Dendritic cell treated with granulocyte-macrophage colony-stimulating factor and Interleukin-4, amounts not matched to agents 40 ng/mL and 50 ng/mL, for 4 days (primary cell): ENCODE measurements at regions not wholly inside any gene's neighbourhood (a gene's known extent, or its start where the extent isn't known, plus 50 kb on each side); places are given as distances from the start of the nearest gene placed in this dataset.

Source experiments
- H3K27ac Mint-ChIP-seq: one replicate; pipeline ENCODE4 v1.8.0; 2022; ENCODE audit warnings: mild to moderate bottlenecking, mixed read lengths
- H3K27me3 Mint-ChIP-seq: one replicate; pipeline ENCODE4 v1.8.0; 2022; ENCODE audit warnings: mild to moderate bottlenecking, mixed read lengths
- H3K36me3 Mint-ChIP-seq: one replicate; pipeline ENCODE4 v1.8.0; 2022; ENCODE audit warnings: low read depth, mixed read lengths
- H3K4me1 Mint-ChIP-seq: one replicate; pipeline ENCODE4 v1.8.0; 2022; ENCODE audit warnings: low read depth, mixed read lengths
- H3K4me3 Mint-ChIP-seq: one replicate; pipeline ENCODE4 v1.8.0; 2022; ENCODE audit warnings: mild to moderate bottlenecking, moderate library complexity, mixed read lengths
- H3K9me3 Mint-ChIP-seq: one replicate; pipeline ENCODE4 v1.8.0; 2022; ENCODE audit warnings: mixed read lengths
- intact Hi-C: fragments of 100-400 bp; cut with micrococcal nuclease; formaldehyde crosslinking; loops from one replicate; pipeline ENCODE4 v1.15.0; 2022

DNA sequence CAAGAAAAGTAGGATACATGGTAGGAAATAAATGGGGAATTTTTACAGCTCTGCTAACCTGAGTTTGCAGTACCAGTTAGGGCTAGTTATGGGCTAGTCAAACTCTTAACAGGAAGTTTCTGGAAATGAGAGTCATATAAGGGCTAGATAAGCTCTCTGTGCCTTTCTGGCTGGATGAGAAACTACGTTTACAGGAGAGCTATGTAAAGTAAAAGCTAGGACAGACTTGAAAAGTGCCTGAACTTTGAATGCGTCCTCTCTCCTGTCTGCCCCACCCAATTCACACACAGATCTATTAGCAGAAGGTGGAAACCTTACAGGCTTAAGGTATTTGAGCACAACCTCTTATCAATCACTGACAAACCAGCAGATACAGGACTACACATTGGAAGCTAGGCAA lies 167.1 kb downstream of the SNX19 start:
- no peaks in the 10 kb centered on the region for H3K27me3 Mint-ChIP-seq
- H3K4me1 Mint-ChIP-seq, result no peaks in the 10 kb centered on the region
- H3K4me3 Mint-ChIP-seq, result no peak overlapping the region
- peaks cover 11% of the 10 kb centered on the region for H3K9me3 Mint-ChIP-seq
- H3K36me3 Mint-ChIP-seq, result no peaks in the 10 kb centered on the region
- H3K27ac Mint-ChIP-seq, result no peak overlapping the region
- intact Hi-C loops, result no loop called here

- no peaks in the 10 kb centered on the region for H3K36me3 Mint-ChIP-seq
- H3K27ac Mint-ChIP-seq, result no peak overlapping the region
- H3K4me3 Mint-ChIP-seq, result no peak overlapping the region
- H3K4me1 Mint-ChIP-seq, result no peaks in the 10 kb centered on the region
- intact Hi-C loops, result no loop called here
- no peaks in the 10 kb centered on the region for H3K9me3 Mint-ChIP-seq
- no peaks in the 10 kb centered on the region for H3K27me3 Mint-ChIP-seq
These were observed 155.7 kb downstream of the SNX19 start for GRCh38 chr11:130760515-130761125.

DNA sequence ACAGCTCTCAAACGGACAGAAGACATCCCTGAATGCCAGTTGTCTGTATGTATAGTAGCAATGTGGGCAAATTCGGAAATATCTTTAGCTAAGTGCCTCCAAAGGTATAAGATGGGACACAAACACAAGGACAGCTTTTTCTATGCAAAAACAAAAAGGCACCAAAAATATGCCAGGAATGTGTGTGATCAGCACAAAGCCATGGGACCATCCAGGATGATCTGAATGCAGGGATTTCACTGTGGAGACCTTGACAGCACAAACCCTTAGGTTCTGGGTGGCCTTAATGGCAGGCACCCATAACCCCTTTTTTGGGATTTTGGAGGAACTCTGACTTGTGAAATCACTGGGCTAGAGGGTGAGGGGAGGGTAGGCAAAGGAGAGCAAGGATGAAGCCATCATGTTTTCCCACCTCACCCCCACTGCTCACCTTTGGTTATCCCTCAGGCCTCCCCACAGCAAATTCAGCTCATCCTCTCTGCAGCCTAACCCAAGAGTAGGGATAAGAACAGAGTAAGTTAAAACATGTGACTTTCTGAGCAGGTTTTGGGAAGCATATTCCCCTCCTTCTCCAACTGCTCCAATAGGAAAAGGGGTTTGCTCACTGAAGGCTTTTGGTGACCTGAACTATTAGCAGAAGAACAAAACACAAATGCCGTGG lies 154.6 kb downstream of the SNX19 start:
- Mint-ChIP-seq H3K9me3 (no peaks in the 10 kb centered on the region), H3K27me3 (no peaks in the 10 kb centered on the region), H3K27ac (no peak overlapping the region), H3K4me3 (no peak overlapping the region), H3K4me1 (no peaks in the 10 kb centered on the region), H3K36me3 (no peaks in the 10 kb centered on the region)
- intact Hi-C loops, result no loop called here

DNA sequence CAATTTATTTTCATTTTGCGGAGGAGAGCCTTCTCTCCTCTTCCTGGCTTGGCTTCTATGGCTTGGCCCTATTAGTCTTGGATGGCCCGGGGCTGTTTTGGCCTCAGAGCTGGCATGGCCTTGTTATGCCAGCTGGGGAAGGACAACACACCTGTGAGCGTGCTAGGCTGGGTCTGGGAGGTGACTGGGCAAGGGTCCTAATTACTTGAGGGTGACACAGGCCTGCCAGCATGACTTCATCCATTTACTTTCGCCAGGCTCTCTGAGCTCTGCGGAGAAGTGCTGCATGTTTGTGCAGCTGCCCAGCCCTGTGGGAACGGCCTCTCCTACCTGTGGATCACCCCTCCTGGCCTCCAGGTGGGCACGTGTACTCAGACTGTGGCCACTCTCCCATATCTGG lies 153.6 kb downstream of the SNX19 start:
- no peaks in the 10 kb centered on the region for H3K4me1 Mint-ChIP-seq
- intact Hi-C loops, result no loop called here
- no peaks in the 10 kb centered on the region for H3K9me3 Mint-ChIP-seq
- H3K27me3 Mint-ChIP-seq, result no peaks in the 10 kb centered on the region
- H3K4me3 Mint-ChIP-seq, result no peak overlapping the region
- H3K36me3 Mint-ChIP-seq, result no peaks in the 10 kb centered on the region
- H3K27ac Mint-ChIP-seq, result no peak overlapping the region

- no peaks in the 10 kb centered on the region for H3K36me3 Mint-ChIP-seq
- intact Hi-C loops, result no loop called here
- no peaks in the 10 kb centered on the region for H3K27me3 Mint-ChIP-seq
- no peak overlapping the region for H3K27ac Mint-ChIP-seq
- no peaks in the 10 kb centered on the region for H3K9me3 Mint-ChIP-seq
- no peak overlapping the region for H3K4me3 Mint-ChIP-seq
- no peaks in the 10 kb centered on the region for H3K4me1 Mint-ChIP-seq
These were observed 152.9 kb downstream of the SNX19 start for GRCh38 chr11:130763087-130763980.

DNA sequence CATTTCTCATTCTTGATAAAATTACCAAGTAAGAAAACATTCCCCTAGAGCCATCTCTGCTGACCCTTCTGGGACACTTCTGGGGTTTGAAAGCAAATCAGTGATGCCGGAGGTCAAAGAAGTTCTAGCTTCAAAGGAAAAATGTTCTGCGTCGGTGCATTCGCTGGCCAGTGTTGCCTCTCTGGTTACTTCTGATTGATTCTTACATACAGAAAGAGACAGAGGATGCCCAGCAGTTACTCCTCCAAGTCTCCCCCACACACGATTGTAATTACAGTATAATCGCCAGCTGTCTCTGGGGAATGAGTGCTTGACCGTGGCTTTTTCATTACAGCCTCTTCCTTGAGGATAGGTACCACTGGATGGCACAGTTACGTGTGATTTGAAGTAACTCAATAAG lies 150.9 kb downstream of the SNX19 start:
- no peaks in the 10 kb centered on the region for H3K9me3 Mint-ChIP-seq
- no peaks in the 10 kb centered on the region for H3K36me3 Mint-ChIP-seq
- no peaks in the 10 kb centered on the region for H3K27me3 Mint-ChIP-seq
- no peaks in the 10 kb centered on the region for H3K4me1 Mint-ChIP-seq
- H3K4me3 Mint-ChIP-seq, result no peak overlapping the region
- intact Hi-C loops, result no loop called here
- no peak overlapping the region for H3K27ac Mint-ChIP-seq

DNA sequence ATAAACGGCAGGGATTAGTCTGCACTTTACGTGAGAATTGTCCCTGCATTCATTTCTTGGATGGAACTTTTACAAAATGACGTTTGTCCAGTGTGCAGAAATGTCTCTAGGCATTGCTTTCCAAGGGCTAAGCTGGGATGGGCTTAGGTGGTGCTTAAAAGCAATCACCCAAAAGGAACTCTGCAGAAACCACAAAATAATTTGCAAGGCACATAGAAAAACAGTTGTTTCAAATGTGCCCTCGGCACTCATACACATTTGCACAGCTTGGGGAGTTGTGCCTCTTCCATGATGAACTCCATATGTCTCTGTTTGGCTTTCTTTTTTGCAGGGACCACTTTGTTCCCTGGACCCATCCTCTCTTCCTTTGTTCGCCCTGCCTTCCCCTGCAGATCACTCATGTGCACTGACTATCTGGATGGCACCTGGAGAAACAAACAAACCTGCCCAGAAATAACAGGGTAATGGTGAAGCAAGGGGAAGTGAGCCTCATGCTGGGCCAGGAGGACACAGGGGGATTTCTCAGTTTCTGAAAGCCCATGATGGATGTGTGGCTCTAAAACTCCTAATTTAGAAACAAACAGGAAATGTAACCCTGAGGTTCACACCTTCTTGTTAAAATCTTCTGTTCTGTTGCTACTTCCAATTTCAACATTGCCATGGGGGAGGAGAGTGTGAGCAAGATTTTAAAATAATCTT lies 150.2 kb downstream of the SNX19 start:
- no peak overlapping the region for H3K4me3 Mint-ChIP-seq

DNA sequence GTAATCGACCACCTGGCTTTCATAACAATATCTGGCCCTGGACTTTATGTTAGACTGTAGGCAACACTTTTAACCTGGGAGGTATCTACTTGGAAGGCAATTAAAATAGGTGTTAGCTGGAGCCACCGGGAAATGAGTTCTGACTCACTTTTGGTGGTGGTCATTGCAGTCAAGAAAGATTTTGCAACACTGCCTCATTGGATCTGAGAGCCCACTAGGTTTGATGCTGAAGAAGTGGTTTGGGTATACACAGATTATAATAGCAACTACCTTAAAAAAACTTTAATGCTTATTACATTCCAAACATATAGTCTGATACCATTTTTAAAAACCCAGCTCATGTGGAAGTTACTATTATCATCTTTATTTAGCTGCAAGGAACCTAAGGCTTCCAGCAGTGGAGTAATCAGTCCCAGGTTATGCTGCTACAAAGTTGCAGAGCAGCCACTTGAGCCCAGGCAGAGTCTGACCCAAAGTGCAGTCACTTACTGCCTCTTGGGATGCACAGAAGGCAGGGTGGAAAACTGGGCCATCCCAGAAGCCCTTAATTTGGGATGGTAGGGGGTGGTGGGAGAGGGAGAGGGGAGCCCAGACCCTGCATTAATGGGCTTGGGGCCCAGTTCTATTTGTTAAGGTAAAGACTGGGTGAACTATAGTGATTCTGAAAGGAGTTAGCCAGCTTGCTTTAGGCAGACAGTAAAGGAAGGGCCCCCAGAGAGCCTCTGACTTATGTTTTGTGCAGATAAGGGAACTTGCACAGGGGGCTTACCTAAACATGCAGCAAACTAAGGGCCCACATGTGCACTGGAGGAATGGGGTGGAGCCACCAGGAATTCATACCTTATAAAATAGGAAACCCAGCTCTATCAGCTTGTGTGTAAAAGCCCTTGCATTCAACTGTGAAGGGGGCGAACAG lies 149.4 kb downstream of the SNX19 start:
- intact Hi-C loops, result no loop called here
- Mint-ChIP-seq H3K4me1 (no peaks in the 10 kb centered on the region), H3K9me3 (no peaks in the 10 kb centered on the region), H3K27me3 (no peaks in the 10 kb centered on the region), H3K36me3 (no peaks in the 10 kb centered on the region), H3K27ac (no peak overlapping the region), H3K4me3 (no peak overlapping the region)

More for the DNA sequence above, 150.2 kb downstream of the SNX19 start:
- Mint-ChIP-seq H3K27me3 (no peaks in the 10 kb centered on the region), H3K4me1 (no peaks in the 10 kb centered on the region), H3K27ac (no peak overlapping the region), H3K36me3 (no peaks in the 10 kb centered on the region), H3K9me3 (no peaks in the 10 kb centered on the region)
- intact Hi-C loops, result no loop called here

GRCh38 chr11:130769782-130770535 lies 146.3 kb downstream of the SNX19 start:
- Mint-ChIP-seq H3K9me3 (no peaks in the 10 kb centered on the region), H3K27ac (no peak overlapping the region), H3K36me3 (no peaks in the 10 kb centered on the region), H3K4me3 (no peak overlapping the region), H3K27me3 (no peaks in the 10 kb centered on the region), H3K4me1 (no peaks in the 10 kb centered on the region)
- intact Hi-C loops, result no loop called here

- intact Hi-C loops, result no loop called here
- Mint-ChIP-seq H3K9me3 (no peaks in the 10 kb centered on the region), H3K4me1 (no peaks in the 10 kb centered on the region), H3K36me3 (no peaks in the 10 kb centered on the region), H3K27me3 (no peaks in the 10 kb centered on the region), H3K4me3 (no peak overlapping the region), H3K27ac (no peak overlapping the region)
These were observed 144.6 kb downstream of the SNX19 start for GRCh38 chr11:130771708-130772107.

DNA sequence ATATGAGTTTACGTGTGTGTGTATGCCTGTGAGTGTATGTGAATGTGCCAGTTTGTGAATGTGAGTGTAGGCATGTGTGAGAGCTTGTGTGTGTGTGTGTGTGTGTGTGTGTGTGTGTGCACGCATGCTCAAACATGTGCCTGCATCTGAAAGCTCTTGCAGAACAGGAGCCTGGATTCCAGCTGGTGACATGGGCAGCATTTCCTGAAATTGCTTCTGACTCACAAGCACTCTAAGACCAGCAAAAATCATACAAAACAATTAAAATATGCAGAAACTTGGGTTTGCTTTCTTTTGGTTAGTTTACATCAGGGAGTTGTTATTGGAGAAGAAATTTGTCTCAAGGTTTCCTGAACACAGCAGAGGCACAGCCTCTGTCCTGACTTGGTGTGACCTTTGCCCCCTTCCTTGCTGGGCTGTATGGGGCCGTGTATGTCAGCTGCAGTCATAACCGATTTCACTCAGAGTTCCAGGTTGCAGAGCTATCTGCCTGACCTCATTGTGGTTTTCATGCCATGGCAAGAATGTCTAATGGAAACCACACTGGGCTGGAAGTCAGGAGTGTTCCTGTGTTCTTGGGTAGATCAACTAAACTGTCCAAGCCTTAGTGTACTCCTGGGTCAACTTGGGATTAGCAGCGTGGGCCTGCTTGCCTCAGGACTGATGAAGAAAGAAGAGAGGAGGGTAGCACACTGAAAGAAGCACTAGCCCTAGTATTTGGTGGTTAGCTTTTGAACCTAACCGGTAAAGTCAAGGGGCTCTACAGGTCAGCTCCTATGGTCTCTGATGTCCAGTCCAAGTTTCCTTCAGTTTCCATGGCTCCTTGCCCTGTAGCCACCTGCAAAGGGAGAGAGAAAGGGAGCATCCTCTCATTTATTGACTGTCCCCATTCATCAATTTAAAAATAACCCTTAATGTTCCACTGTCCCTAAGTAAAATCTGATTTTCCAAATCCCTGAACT lies 143.7 kb downstream of the SNX19 start:
- Mint-ChIP-seq H3K27ac (no peak overlapping the region), H3K36me3 (no peaks in the 10 kb centered on the region), H3K4me1 (no peaks in the 10 kb centered on the region), H3K9me3 (no peaks in the 10 kb centered on the region), H3K27me3 (no peaks in the 10 kb centered on the region), H3K4me3 (no peak overlapping the region)
- intact Hi-C loops, result no loop called here

GRCh38 chr11:130773244-130773820 lies 142.9 kb downstream of the SNX19 start:
- H3K4me1 Mint-ChIP-seq, result no peaks in the 10 kb centered on the region
- no peak overlapping the region for H3K27ac Mint-ChIP-seq
- no peak overlapping the region for H3K4me3 Mint-ChIP-seq
- no peaks in the 10 kb centered on the region for H3K9me3 Mint-ChIP-seq
- intact Hi-C loops, result no loop called here
- no peaks in the 10 kb centered on the region for H3K36me3 Mint-ChIP-seq
- H3K27me3 Mint-ChIP-seq, result no peaks in the 10 kb centered on the region
